ENCODE measurements at regions not wholly inside any gene's neighbourhood (a gene's known extent, or its start where the extent isn't known, plus 50 kb on each side); places are given as distances from the start of the nearest gene placed in this dataset.

DNA sequence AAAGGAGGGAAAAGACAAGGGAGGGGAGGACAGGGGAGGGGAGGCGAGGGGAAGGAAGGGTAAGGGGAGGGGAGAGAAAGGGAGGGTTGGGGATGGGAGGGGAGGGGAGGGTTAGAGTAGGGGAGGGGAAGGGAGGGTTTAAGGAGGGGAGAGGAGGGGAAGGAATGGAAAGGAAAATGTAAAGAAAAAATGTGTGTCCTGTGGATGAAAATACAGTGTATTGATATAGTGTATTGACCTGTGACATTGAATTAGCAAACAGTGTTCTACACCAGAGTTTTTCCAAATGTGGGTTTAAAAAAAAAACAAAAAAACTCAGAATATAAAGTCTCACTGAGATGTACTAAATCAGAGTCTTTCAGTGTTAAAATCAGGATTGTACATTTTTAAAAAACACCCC, 1279.8 kb upstream of the ADGRL2 start:
- H3K79me2 ChIP-seq (ENCODE audit: insufficient read depth, low read length), result no peaks in the 10 kb centered on the region
- H4K20me1 ChIP-seq (ENCODE audit: insufficient read depth, low read length), result no peaks in the 10 kb centered on the region
- Mint-ChIP-seq H3K27ac (no peak overlapping the region), H3K27me3 (ENCODE audit: low read depth in 3 of 3) (no peaks in the 10 kb centered on the region), H3K4me3 (no peak overlapping the region), H3K4me1 (no peaks in the 10 kb centered on the region), H3K9me3 (peaks cover 0 to 10% (median 0%) of the 10 kb centered on the region in 7 donors), H3K36me3 (no peaks in the 10 kb centered on the region)
- H2AFZ ChIP-seq (ENCODE audit: insufficient read depth, low read depth, low read length, poor library complexity, severe bottlenecking), result no peak overlapping the region
- no peak for DNase-seq
- H3K27me3 ChIP-seq (ENCODE audit: control insufficient read depth in 2 of 2, insufficient read depth in 2 of 2, low read length in 2 of 2), result no peaks in the 10 kb centered on the region
- no peak overlapping the region for H3K4me2 ChIP-seq (replicated peaks; ENCODE audit: extremely low read depth, low read length, poor library complexity, severe bottlenecking)
- no peak overlapping the region for H3K9ac ChIP-seq (ENCODE audit: insufficient read depth, low read length, poor library complexity, severe bottlenecking)
- H3K4me1 ChIP-seq (ENCODE audit: control insufficient read depth in 1 of 2, insufficient read depth in 2 of 2, low read length in 2 of 2), result no peaks in the 10 kb centered on the region
- intact Hi-C loops (cut with micrococcal nuclease), result no loop called here
- H3K27ac ChIP-seq (ENCODE audit: low read depth in 1 of 2, low read length in 2 of 2), result no peak overlapping the region
- no peaks in the 10 kb centered on the region for H3K36me3 ChIP-seq (replicated peaks in 1 of 2; ENCODE audit: control insufficient read depth in 1 of 2, insufficient read depth in 2 of 2, low read length in 2 of 2)
- 100% methylated on average over 1 of the region's 1 CpG for WGBS (ENCODE audit: insufficient coverage)
- TF ChIP-seq, protein P1, sequence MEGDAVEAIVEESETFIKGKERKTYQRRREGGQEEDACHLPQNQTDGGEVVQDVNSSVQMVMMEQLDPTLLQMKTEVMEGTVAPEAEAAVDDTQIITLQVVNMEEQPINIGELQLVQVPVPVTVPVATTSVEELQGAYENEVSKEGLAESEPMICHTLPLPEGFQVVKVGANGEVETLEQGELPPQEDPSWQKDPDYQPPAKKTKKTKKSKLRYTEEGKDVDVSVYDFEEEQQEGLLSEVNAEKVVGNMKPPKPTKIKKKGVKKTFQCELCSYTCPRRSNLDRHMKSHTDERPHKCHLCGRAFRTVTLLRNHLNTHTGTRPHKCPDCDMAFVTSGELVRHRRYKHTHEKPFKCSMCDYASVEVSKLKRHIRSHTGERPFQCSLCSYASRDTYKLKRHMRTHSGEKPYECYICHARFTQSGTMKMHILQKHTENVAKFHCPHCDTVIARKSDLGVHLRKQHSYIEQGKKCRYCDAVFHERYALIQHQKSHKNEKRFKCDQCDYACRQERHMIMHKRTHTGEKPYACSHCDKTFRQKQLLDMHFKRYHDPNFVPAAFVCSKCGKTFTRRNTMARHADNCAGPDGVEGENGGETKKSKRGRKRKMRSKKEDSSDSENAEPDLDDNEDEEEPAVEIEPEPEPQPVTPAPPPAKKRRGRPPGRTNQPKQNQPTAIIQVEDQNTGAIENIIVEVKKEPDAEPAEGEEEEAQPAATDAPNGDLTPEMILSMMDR (IDR thresholded peaks at IDR 0.05), result no peak
- H3K9me3 ChIP-seq (replicated peaks in 1 of 2; ENCODE audit: control insufficient read depth in 1 of 2, insufficient read depth in 1 of 2, low read length in 2 of 2), result no peaks in the 10 kb centered on the region
- H3K4me3 ChIP-seq (replicated peaks in 1 of 3; ENCODE audit: low read depth in 2 of 3, low read length in 3 of 3), result no peak overlapping the region

- Mint-ChIP-seq H3K4me3 (no peak overlapping the region), H3K36me3 (no peaks in the 10 kb centered on the region), H3K27me3 (ENCODE audit: low read depth in 3 of 3) (no peaks in the 10 kb centered on the region), H3K4me1 (no peaks in the 10 kb centered on the region), H3K27ac (no peak overlapping the region), H3K9me3 (peaks cover 0 to 8% (median 3%) of the 10 kb centered on the region in 7 donors)
- no peaks in the 10 kb centered on the region for H4K20me1 ChIP-seq (ENCODE audit: insufficient read depth, low read length)
- no peak overlapping the region for H3K27ac ChIP-seq (ENCODE audit: low read depth in 1 of 2, low read length in 2 of 2)
- no peaks in the 10 kb centered on the region for H3K36me3 ChIP-seq (replicated peaks in 1 of 2; ENCODE audit: control insufficient read depth in 1 of 2, insufficient read depth in 2 of 2, low read length in 2 of 2)
- H2AFZ ChIP-seq (ENCODE audit: insufficient read depth, low read depth, low read length, poor library complexity, severe bottlenecking), result no peak overlapping the region
- H3K4me2 ChIP-seq (replicated peaks; ENCODE audit: extremely low read depth, low read length, poor library complexity, severe bottlenecking), result no peak overlapping the region
- H3K4me1 ChIP-seq (ENCODE audit: control insufficient read depth in 1 of 2, insufficient read depth in 2 of 2, low read length in 2 of 2), result no peaks in the 10 kb centered on the region
- TF ChIP-seq, protein P1 (IDR thresholded peaks at IDR 0.05), result no peak
- H3K4me3 ChIP-seq (replicated peaks in 1 of 3; ENCODE audit: low read depth in 2 of 3, low read length in 3 of 3), result no peak overlapping the region
- H3K79me2 ChIP-seq (ENCODE audit: insufficient read depth, low read length), result no peaks in the 10 kb centered on the region
- no peak for DNase-seq
- WGBS (ENCODE audit: insufficient coverage), result no CpG with 5 or more reads among the region's 1 CpG
- no peaks in the 10 kb centered on the region for H3K27me3 ChIP-seq (ENCODE audit: control insufficient read depth in 2 of 2, insufficient read depth in 2 of 2, low read length in 2 of 2)
- H3K9ac ChIP-seq (ENCODE audit: insufficient read depth, low read length, poor library complexity, severe bottlenecking), result no peak overlapping the region
- intact Hi-C loops (cut with micrococcal nuclease), result no loop called here
- peaks cover 0 to under 1% of the 10 kb centered on the region in 2 donors for H3K9me3 ChIP-seq (replicated peaks in 1 of 2; ENCODE audit: control insufficient read depth in 1 of 2, insufficient read depth in 1 of 2, low read length in 2 of 2)
These were observed 1283.7 kb upstream of the ADGRL2 start for GRCh38 chr1:80517062-80517461.
